GM04503 (cell line): ENCODE measurements at regions not wholly inside any gene's neighbourhood (a gene's known extent, or its start where the extent isn't known, plus 50 kb on each side); places are given as distances from the start of the nearest gene placed in this dataset.

ENCODE experiments used
- DNase-seq: peaks from one replicate; pipeline ENCODE4 v3.0.0-alpha.2; 2012; ENCODE audit warnings: low read depth

DNA sequence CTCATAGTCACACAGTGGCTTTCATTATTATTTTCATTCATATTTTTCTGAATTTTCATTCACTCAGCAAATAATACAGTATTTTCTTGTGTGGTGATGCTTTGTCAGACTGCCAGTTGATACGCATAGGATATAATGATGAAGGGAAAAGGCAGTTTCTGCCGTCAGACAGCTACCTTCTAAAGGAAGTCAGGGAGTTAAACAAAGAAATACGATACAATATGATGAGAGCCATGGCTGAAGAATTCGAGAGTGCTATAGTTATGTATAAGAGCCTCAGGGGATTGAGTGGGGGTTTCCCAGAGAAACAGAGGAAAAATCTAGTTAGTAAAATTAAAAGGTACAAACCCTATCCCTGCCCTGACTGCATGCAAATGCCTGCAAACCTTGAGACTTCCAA lies 479.1 kb downstream of the OLFM4 start:
- no peak for DNase-seq

DNA sequence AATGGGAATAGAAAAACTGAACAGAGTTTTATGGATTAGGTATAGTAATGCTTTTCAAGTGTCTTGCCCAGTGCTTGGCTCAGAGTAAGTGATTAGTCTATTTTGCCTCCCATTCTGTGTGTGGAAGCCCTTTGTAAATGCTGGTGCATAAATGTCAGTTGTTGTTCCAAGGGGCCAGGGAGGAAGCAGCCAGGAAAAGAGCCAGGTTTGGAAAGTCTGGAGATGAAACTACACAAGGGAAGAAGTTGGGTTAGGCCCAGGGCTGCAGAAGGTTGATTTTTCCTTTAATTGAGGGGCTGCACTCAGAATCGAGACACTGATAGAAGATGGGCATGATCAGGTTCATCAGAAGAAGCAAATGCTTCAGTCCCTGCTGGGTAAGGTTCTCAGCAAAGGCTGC lies 484.0 kb downstream of the OLFM4 start:
- DNase-seq, result no peak

DNA sequence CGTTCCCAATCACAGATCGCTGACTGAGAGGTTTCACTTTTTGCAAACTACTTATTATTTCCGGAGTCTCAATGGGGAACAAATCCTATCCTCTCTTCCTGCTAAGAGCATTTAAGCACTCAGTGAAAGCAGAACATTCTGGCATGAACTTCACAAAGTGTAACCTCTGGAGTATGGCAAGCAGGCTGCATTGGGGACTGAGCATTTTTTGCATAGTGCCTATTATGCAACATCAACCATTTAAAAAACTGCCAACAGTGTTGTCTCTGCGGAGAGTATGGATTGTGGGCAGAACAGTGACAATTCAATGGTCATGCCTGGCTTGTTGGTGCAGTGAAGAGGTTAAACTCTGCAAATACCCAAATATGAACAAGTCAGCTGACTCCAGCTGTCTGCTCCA lies 484.6 kb downstream of the OLFM4 start:
- no peak for DNase-seq

DNA sequence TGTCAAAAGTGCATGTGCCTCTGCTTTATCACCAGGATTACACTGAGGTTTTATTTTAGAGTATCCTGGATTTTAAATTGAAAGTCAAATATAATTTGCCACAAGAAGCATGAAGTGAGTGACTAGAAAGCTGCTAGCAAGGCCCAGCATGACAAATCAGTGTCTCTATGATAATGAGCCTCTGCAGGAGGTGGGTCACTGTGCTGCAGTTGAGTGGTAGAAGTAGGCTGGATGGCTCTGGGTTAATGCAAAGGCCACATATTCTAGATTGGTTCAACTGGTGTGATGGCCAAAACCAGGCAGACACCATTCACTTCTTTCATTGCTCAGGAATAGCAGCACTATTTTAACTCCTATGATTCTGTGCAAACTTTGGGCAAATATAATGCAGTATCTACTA lies 491.5 kb downstream of the OLFM4 start:
- DNase-seq, result no peak

GRCh38 chr13:53522034-53522433 lies 493.4 kb downstream of the OLFM4 start:
- DNase-seq, result no peak

DNA sequence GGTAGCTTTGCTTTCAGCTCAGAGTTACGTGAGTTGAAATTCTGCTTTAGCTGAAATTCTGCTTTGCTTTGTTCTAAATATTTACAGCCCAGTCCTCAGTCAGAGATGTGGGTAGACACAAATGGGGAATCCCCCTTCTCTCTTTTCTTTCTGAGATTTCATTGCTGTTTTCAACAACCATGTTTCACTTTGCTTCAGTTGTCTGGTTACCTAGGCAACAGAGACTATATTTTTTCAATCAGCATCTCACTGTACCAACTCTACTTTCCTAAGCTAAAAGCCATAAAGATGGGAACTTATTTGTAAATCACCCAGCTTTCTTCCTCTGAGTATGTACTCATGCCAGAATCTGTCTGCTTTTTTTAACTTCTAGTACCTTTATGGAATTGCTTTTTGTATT lies 509.0 kb downstream of the OLFM4 start:
- no peak for DNase-seq

DNA sequence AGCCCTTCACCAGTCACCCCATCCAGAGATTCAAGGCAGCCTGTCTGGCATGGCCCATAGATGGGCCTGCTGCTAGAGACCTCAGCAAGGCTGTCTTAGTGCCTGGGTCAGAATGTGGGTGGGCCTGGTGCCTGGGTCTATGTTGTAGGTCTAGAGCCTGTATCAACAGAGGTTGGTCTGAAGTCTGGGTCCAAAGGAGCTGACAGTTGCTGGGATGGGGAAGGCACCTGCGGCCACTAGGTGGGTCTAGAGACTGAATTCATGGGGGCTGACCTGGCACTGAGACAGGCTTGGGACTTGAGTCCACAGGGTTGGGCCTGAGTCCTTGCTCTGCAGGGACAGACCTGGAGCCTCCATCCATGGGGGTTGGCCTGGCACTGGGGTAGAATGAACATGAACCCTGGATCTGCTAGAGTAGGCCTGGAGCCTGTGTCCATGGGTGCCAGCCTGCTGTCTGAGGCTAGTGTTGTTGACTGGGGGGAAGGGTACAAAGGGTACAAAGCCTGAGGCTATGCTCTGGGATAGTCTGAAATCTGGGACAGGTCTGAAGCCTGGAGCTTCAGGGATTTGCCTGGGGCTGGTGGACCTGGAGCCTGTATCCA lies 516.8 kb downstream of the OLFM4 start:
- DNase-seq, result no peak

DNA sequence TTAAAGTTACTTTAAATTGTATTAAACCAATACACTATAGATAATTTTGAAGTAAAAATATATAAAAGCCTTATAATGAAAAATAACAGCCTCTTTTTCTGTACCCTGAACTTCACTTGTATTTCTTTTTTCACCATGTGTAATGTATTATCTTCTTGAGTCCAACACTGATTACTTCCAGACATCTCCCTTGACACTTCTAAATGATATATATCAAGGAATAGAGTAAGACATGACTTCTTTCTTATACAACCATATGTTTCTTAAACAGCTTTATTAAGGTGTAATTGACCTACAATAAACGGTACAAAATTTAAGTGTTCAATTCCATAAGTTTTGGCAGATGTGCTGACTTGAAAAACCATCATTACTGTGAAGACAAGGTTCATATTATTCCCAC lies 531.9 kb downstream of the OLFM4 start:
- no peak for DNase-seq

DNA sequence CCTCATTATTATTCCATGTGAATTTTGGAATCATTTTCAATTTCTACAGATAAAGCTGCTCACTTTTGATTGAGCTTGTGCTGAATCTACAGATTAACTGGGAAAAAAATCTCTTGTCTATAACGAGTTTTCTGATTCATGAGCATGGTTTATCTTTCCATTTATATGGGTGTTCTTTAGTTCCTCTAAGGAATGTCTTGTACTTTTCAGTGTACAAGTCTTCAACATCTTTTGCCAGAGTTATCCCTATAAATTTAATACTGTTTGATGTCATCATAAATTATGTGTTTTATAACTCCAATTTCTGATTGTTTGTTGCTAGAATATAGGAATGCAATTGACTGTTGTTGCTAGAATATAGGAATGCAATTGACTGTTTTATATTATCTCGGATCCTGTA lies 533.8 kb downstream of the OLFM4 start:
- no peak for DNase-seq

DNA sequence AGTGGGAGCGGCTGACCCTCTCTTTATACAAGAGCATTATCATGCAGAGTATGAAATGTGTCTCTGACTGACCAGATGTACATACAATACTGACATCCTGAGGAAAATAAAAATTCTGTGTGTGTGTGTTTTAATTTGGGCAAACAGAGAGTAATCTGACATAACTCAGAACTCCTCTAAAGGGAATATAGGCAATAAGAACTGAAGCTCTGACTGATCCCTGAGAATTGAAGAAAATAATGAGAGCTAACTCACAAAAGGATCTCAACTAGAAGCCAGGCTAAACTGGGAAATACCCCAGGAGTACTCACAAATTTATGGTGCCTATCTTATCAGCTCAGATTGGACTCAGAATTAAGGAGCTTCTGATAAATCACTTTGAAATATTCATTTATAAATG lies 539.9 kb downstream of the OLFM4 start:
- no peak for DNase-seq

DNA sequence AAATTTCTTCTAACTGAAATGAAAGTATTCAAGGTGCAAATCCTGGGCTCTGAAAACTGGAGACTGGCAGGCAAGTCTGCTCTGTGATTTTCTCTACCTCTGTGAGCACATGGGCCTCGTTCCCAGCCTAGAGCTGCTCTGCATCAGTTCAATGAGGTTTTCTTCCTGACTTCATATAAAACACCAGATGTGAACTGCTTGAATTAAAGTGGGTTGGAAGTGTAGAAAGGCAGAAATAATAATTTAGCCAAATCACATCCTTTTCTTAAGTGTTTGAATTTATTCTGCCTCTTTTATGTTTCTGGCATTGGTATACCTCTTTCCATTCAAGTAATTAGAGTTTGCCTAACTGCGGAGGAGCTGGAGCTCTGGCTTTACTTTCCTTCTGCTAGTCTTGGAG lies 540.8 kb downstream of the OLFM4 start:
- DNase-seq, result no peak

GRCh38 chr13:53601113-53601512 lies 572.5 kb downstream of the OLFM4 start:
- no peak for DNase-seq

- no peak for DNase-seq
Observed at GRCh38 chr13:53605326-53605725, 576.7 kb downstream of the OLFM4 start.

- DNase-seq, result no peak
Observed at GRCh38 chr13:53612200-53612599, 583.6 kb downstream of the OLFM4 start.

DNA sequence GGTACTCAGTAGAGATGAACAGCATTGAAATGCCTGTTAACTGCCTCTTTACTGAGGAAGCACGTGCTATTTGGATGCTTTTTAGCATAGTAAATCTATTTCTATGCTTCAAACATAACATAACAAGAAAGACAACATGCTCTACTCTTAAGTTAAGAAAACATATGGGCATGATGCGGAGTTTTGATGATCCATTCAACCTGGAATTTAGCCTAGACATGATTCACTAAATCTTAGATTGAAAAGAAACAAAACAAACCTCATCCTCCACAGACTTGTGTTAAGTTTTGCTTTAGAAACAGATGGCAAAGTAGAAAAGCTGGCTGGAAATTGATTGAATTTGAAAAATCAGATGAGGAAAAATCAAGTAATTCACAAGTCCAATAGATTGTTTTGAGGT lies 593.8 kb downstream of the OLFM4 start:
- DNase-seq, result no peak

DNA sequence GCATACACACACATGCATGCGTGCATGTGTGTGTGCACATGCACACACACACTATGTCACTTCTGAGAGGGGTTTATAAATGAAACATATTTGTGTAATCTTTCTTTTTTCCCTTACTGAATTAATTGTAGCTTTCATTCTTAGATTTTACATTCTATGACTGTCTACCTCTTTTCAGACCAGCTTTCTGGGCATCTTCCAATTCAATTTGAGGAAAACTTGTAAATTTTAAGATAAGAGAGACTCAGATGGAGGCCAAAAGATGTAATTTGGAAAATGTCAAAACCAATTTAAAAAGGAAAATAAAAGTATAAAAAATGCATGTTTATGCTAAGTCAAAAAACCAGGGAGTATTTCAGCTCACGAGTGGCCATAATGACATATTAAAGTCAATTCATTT lies 594.5 kb downstream of the OLFM4 start:
- DNase-seq, result no peak

- DNase-seq, result no peak
Observed at GRCh38 chr13:53631511-53631910, 602.9 kb downstream of the OLFM4 start.

DNA sequence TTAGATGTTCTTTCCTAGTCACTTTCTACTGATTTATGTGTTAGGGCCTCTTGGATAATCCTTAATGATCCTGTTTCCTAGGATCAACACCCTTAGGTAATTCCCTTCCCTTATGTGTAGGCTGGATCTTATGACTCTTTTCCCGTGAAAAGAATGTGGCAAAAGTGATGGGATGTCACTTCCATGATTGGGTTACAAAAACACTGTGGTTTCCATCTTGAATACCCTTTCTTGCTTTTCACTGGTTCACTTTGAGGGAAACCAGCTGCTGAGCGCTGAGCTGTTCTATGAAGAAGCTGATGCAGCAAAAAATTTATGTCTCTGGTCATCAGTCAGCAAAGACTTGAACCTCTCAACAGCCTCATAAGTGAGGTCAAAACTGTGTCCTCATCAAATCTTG lies 609.4 kb downstream of the OLFM4 start:
- no peak for DNase-seq

GRCh38 chr13:53642306-53642705 lies 613.7 kb downstream of the OLFM4 start:
- DNase-seq, result no peak

DNA sequence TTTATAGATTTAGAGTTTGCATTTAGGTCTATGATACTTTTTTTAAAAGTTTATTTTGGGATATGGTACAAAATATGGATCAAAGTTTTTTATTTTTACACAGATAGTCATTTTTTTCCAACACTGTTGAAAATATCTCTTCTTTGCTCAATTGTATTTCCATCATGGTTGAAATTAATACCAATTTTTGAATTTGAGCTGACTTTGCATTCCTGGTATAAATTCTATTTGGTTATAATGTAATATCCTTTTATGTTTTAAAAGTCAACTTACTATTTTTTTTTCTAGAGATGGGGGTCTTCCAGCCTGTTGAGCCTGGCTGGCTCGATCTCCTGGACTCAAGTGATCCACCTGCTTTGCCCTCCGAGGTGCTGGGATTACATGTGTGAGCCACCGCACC lies 620.1 kb downstream of the OLFM4 start:
- DNase-seq, result no peak

GRCh38 chr13:53672005-53672404 lies 643.4 kb downstream of the OLFM4 start:
- no peak for DNase-seq

DNA sequence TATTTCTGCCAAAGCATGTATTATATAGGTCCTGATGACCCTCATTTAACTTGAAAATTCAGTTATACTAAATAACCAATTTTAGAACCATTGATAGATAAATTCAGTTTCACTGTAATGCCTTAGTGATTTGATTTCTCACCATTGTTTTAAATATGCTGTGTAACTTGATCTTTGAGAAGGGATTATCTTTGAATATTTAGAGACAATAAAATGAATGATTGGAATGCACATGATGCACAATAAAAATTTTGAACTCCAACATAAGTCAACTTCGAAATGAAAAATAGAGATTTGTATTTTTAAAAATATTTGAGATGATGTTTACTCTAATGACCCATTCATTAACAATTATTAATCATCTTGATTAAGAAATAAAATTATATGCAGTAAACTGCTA lies 654.5 kb downstream of the OLFM4 start:
- no peak for DNase-seq

DNA sequence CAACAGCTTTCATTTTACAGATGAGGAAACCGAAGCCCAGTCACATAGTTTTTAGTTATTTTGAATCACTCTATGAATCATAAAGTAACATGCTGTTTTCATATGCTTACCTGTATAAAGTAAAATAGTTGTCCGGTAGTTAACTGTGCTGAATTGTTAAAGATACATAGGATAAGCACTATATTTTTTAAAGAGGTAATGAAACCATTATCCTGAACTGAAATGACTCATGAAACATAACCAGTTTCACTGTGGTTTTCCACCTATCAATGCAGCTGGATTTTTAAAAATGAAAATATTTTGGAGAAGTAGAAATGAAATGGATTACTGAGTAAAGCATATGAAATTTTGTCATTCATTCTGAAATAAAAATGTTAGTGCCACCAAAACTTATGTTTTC lies 655.0 kb downstream of the OLFM4 start:
- no peak for DNase-seq

DNA sequence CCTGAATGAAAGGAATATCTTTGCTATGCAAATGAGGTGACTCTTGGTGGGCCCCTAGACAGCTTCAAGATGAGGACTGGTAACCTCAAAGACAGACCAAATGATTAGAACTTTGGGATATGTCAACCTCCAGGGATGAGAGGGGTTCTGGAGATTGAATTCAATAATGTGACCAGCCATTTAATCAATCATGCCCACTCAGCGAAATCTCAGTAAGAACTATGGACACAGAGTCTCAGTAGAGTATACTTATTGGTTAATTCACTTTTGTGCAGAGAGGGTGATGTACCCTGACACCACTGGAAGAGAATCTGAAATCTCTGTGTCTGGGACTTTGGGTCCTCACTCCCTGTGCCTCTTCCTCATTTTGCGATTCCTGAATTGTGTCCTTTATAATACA lies 662.8 kb downstream of the OLFM4 start:
- no peak for DNase-seq
